ENCODE measurements at regions not wholly inside any gene's neighbourhood (a gene's known extent, or its start where the extent isn't known, plus 50 kb on each side); places are given as distances from the start of the nearest gene placed in this dataset.

- H3K4me3 ChIP-seq (replicated peaks; ENCODE audit: low read depth, low read length), result no peak overlapping the region
- DNase-seq (ENCODE audit: extremely low read depth, low read depth), result no peak
- TF ChIP-seq CTCF (IDR thresholded peaks at IDR 0.05; ENCODE audit: low read depth, low read length, missing control alignments), result no peak
These were observed 541.6 kb upstream of the POU3F2 start for GRCh38 chr6:98292810-98293209.

GRCh38 chr6:98295515-98296175, 538.7 kb upstream of the POU3F2 start:
- no peak overlapping the region for H3K4me3 ChIP-seq (replicated peaks; ENCODE audit: low read depth, low read length)
- no peak for DNase-seq (ENCODE audit: extremely low read depth, low read depth)
- no peak for TF ChIP-seq CTCF (IDR thresholded peaks at IDR 0.05; ENCODE audit: low read depth, low read length, missing control alignments)

GRCh38 chr6:98308564-98308963, 525.8 kb upstream of the POU3F2 start:
- no peak overlapping the region for H3K4me3 ChIP-seq (replicated peaks; ENCODE audit: low read depth, low read length)
- DNase-seq (ENCODE audit: extremely low read depth, low read depth), result no peak
- no peak for TF ChIP-seq CTCF (IDR thresholded peaks at IDR 0.05; ENCODE audit: low read depth, low read length, missing control alignments)

- no peak for TF ChIP-seq CTCF (IDR thresholded peaks at IDR 0.05; ENCODE audit: low read depth, low read length, missing control alignments)
- H3K4me3 ChIP-seq (replicated peaks; ENCODE audit: low read depth, low read length), result no peak overlapping the region
- no peak for DNase-seq (ENCODE audit: extremely low read depth, low read depth)
These were observed 523.9 kb upstream of the POU3F2 start for GRCh38 chr6:98310443-98310842.

- no peak overlapping the region for H3K4me3 ChIP-seq (replicated peaks; ENCODE audit: low read depth, low read length)
- no peak for TF ChIP-seq CTCF (IDR thresholded peaks at IDR 0.05; ENCODE audit: low read depth, low read length, missing control alignments)
- no peak for DNase-seq (ENCODE audit: extremely low read depth, low read depth)
These were observed 510.8 kb upstream of the POU3F2 start for GRCh38 chr6:98323605-98324004.

- no peak for DNase-seq (ENCODE audit: extremely low read depth, low read depth)
- no peak overlapping the region for H3K4me3 ChIP-seq (replicated peaks; ENCODE audit: low read depth, low read length)
- no peak for TF ChIP-seq CTCF (IDR thresholded peaks at IDR 0.05; ENCODE audit: low read depth, low read length, missing control alignments)
These were observed 509.9 kb upstream of the POU3F2 start for GRCh38 chr6:98324446-98324845.

- DNase-seq (ENCODE audit: extremely low read depth, low read depth), result no peak
These were observed 509.0 kb upstream of the POU3F2 start for GRCh38 chr6:98325366-98325765.

More at GRCh38 chr6:98325366-98325765, 509.0 kb upstream of the POU3F2 start:
- no peak overlapping the region for H3K4me3 ChIP-seq (replicated peaks; ENCODE audit: low read depth, low read length)
- no peak for TF ChIP-seq CTCF (IDR thresholded peaks at IDR 0.05; ENCODE audit: low read depth, low read length, missing control alignments)
